ENCODE measurements at regions not wholly inside any gene's neighbourhood (a gene's known extent, or its start where the extent isn't known, plus 50 kb on each side); places are given as distances from the start of the nearest gene placed in this dataset.

- DNase-seq (ENCODE audit: low read depth, low spot score) (no peak), ATAC-seq (no peak)
- no peaks in the 10 kb centered on the region for H3K4me1 ChIP-seq (ENCODE audit: control insufficient read depth in 1 of 2, insufficient read depth in 2 of 2, low read length in 2 of 2)
- no peaks in the 10 kb centered on the region for H3K36me3 ChIP-seq (ENCODE audit: control insufficient read depth in 1 of 2, insufficient read depth in 2 of 2, low read length in 2 of 2)
- H3K4me3 ChIP-seq (replicated peaks in 1 of 2; ENCODE audit: low read depth in 1 of 2, low read length in 2 of 2) = no peak overlapping the region
- peaks cover 12 to 16% of the 10 kb centered on the region in 2 experiments; a peak in 3 of 4 replicates for H3K9me3 ChIP-seq (ENCODE audit: control insufficient read depth in 1 of 2, insufficient read depth in 1 of 2, low read depth in 1 of 2, low read length in 2 of 2)
- no peaks in the 10 kb centered on the region for H4K20me1 ChIP-seq (ENCODE audit: insufficient read depth)
- no peak overlapping the region for H3K27ac ChIP-seq (ENCODE audit: low read depth, low read length)
- H3K4me2 ChIP-seq (ENCODE audit: low read length) = no peak overlapping the region
- no peaks in the 10 kb centered on the region for H3K9me2 ChIP-seq (ENCODE audit: insufficient read depth)
- no peak overlapping the region for H2AFZ ChIP-seq (ENCODE audit: low read depth, low read length, poor library complexity, severe bottlenecking)
- no peak overlapping the region for H3K9ac ChIP-seq (ENCODE audit: low read length)
- ChIA-PET CTCF (no interaction called here), RAD21 (ENCODE audit: low non-redundant PET in 1 of 2, low total read pairs in 2 of 2, uncharacterized antibody in 2 of 2, unreplicated experiment in 2 of 2) (no interaction called here), POLR2A (no interaction called here)
- no TSS peak for BruUV-seq (replicated peaks)
- H3K27me3 ChIP-seq (ENCODE audit: insufficient read depth, low read length) = no peaks in the 10 kb centered on the region
- no peak for TF ChIP-seq ZFX (IDR thresholded peaks at IDR 0.05)
- no peak for TF ChIP-seq POLR2A (IDR thresholded peaks at IDR 0.05; ENCODE audit: borderline replicate concordance, extremely low read depth, insufficient read depth, insufficient read length)
- no peak for TF ChIP-seq ELF1 (IDR thresholded peaks at IDR 0.05; ENCODE audit: borderline replicate concordance, low read depth)
- no peak for TF ChIP-seq CBX3 (IDR thresholded peaks at IDR 0.05; ENCODE audit: low read depth)
- TF ChIP-seq MAX (IDR thresholded peaks at IDR 0.05) = no peak
- TF ChIP-seq REST (IDR thresholded peaks at IDR 0.05; ENCODE audit: low read depth) = no peak
- TF ChIP-seq TCF7L2 (IDR thresholded peaks at IDR 0.05; ENCODE audit: borderline replicate concordance, extremely low read depth, insufficient read depth, insufficient read length) = no peak
- no peak for TF ChIP-seq CEBPB (IDR thresholded peaks at IDR 0.05; ENCODE audit: low read depth)
- H3K79me2 ChIP-seq (ENCODE audit: insufficient read depth, low read length) = no peaks in the 10 kb centered on the region
- intact Hi-C loops (cut with micrococcal nuclease) = no loop called here
These were observed 410.6 kb upstream of the SOX5 start for GRCh38 chr12:24360057-24360456.

Data from HCT116 (cell line).